Thoracic aorta (tissue), 2 donors: ENCODE measurements at regions not wholly inside any gene's neighbourhood (a gene's known extent, or its start where the extent isn't known, plus 50 kb on each side); places are given as distances from the start of the nearest gene placed in this dataset.

Source experiments
- ATAC-seq: fragments of 150-250 bp; one replicate; pipeline ENCODE4 v1.8.0; 2017; ENCODE audit warnings: low read depth; ENCODE audit not compliant: insufficient number of reproducible peaks, low FRiP score
- DNase-seq: peaks from one replicate; pipeline ENCODE4 v3.0.0-alpha.2; 2020; ENCODE audit warnings: low spot score
- H3K27ac ChIP-seq, 2 donors: fragments of 200-600 bp; sonication (generic); 1 replicate in 1 of 2; 2 replicates in 1 of 2; pipeline ENCODE4 v1.5.1; 2016; ENCODE audit warnings: mild to moderate bottlenecking in 2 of 2, moderate library complexity in 2 of 2
- H3K27me3 ChIP-seq: fragments of 200-600 bp; sonication (generic); replicated peaks from 2 replicates; pipeline ENCODE4 v1.6.0; 2016; ENCODE audit warnings: mild to moderate bottlenecking; ENCODE audit not compliant: insufficient read depth
- H3K36me3 ChIP-seq: fragments of 200-600 bp; sonication (generic); one replicate; pipeline ENCODE4 v1.5.1; 2016
- H3K4me1 ChIP-seq, 2 donors: fragments of 200-600 bp; sonication (generic); 1 replicate in 1 of 2; 2 replicates in 1 of 2; pipeline versions ENCODE4 v1.5.1 to v1.6.0; 2016; ENCODE audit warnings: low read depth in 2 of 2, mild to moderate bottlenecking in 1 of 2; ENCODE audit not compliant: control insufficient read depth in 1 of 2
- H3K4me3 ChIP-seq: fragments of 200-600 bp; sonication (generic); 2 replicates; pipeline ENCODE4 v1.5.1; 2016; ENCODE audit warnings: mild to moderate bottlenecking
- H3K9me3 ChIP-seq: fragments of 200-600 bp; sonication (generic); 2 replicates; pipeline ENCODE4 v1.5.1; 2016
- TF ChIP-seq, protein P1 (sequence below): fragments of 200-600 bp; sonication (generic); IDR thresholded peaks from one replicate; pipeline ENCODE4 v1.5.1; 2019; ENCODE audit warnings: antibody characterized with exemption

DNA sequence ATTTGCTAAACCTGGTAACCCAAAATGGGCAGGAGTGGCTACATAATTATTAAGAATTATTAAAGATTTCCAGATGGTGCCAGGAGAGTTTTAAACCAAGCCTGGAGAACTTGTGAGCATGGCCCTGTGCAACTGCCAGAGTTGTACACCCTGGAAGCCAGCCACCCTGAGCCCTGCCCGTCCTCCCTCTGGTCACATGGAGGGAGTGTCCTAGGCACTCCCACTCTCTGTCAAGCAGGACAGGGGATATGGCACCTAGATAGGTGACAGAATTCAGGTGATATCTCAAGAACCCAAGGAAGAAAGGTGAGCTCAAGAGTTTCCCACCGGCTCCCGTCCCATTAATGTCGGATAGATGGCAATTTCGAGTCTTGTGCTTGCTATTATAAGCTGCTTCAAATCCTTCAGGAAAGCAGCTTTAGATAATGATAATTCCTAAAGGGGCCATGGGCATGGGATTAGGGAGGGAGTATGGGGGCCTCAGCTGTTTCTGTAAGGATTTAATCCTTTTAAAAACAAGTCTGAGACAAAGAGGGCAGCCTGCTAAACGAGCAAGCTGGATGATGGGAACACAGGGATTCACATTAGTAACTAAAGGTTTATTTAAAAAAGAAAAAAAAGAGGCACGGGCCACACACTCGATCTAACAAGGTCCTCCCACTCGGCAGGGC is 169.1 kb downstream of the BMP7 start:
- TF ChIP-seq, protein P1, sequence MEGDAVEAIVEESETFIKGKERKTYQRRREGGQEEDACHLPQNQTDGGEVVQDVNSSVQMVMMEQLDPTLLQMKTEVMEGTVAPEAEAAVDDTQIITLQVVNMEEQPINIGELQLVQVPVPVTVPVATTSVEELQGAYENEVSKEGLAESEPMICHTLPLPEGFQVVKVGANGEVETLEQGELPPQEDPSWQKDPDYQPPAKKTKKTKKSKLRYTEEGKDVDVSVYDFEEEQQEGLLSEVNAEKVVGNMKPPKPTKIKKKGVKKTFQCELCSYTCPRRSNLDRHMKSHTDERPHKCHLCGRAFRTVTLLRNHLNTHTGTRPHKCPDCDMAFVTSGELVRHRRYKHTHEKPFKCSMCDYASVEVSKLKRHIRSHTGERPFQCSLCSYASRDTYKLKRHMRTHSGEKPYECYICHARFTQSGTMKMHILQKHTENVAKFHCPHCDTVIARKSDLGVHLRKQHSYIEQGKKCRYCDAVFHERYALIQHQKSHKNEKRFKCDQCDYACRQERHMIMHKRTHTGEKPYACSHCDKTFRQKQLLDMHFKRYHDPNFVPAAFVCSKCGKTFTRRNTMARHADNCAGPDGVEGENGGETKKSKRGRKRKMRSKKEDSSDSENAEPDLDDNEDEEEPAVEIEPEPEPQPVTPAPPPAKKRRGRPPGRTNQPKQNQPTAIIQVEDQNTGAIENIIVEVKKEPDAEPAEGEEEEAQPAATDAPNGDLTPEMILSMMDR, result no peak
- Histone ChIP-seq H3K27me3 (no peaks in the 10 kb centered on the region), H3K9me3 (no peaks in the 10 kb centered on the region), H3K4me3 (no peak overlapping the region), H3K4me1 (no peaks in the 10 kb centered on the region), H3K27ac (no peak overlapping the region), H3K36me3 (no peaks in the 10 kb centered on the region)
- DNase-seq, result no peak
- ATAC-seq, result no peak

DNA sequence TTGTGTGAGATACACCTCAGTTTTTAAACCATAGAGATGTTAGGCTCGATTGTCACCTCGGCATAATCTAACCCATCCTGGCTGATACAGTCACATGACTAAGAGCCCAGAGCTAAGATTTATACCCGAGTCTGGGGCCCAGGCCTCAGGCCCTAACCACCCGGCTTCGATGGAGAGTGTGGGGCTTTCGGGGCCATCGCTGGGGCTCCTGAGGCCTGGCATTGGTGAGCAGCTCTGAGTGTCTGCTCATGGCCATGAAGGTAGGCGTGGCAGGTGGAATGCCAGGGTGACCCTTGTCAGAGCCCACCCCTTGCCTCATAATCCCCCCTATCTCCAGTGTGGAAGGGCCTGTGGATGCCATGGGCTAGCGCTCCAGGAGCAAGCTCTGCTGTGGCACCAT is 164.3 kb downstream of the BMP7 start:
- no peak overlapping the region for H3K27ac ChIP-seq
- H3K4me1 ChIP-seq, result no peaks in the 10 kb centered on the region
- DNase-seq (no peak), ATAC-seq (no peak)
- no peaks in the 10 kb centered on the region for H3K9me3 ChIP-seq
- no peaks in the 10 kb centered on the region for H3K27me3 ChIP-seq
- TF ChIP-seq, protein P1, result no peak
- no peak overlapping the region for H3K4me3 ChIP-seq
- H3K36me3 ChIP-seq, result no peaks in the 10 kb centered on the region

DNA sequence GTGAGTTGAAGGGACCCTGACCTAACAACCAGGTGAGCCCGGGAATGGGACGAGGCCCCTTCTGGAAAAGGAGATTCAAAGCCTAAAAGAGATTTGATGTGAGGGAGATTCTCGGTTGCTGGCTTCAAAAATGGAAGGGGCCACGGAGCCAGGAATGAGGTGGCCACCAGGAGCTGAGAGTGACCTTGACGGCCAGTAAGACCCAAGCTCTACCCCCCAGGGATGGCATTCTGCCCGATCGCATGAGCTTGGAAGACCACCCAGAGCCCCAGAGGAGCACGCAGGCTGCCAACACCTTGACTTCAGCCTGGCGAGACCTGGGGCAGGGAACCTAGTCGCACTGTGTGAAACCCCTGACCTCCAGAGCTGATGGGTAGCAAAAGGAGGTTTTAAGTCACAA is 163.9 kb downstream of the BMP7 start:
- Histone ChIP-seq H3K27ac (no peak overlapping the region), H3K4me1 (no peaks in the 10 kb centered on the region), H3K4me3 (no peak overlapping the region), H3K9me3 (no peaks in the 10 kb centered on the region), H3K27me3 (no peaks in the 10 kb centered on the region), H3K36me3 (no peaks in the 10 kb centered on the region)
- ATAC-seq, result no peak
- no peak for DNase-seq
- TF ChIP-seq, protein P1, result no peak

DNA sequence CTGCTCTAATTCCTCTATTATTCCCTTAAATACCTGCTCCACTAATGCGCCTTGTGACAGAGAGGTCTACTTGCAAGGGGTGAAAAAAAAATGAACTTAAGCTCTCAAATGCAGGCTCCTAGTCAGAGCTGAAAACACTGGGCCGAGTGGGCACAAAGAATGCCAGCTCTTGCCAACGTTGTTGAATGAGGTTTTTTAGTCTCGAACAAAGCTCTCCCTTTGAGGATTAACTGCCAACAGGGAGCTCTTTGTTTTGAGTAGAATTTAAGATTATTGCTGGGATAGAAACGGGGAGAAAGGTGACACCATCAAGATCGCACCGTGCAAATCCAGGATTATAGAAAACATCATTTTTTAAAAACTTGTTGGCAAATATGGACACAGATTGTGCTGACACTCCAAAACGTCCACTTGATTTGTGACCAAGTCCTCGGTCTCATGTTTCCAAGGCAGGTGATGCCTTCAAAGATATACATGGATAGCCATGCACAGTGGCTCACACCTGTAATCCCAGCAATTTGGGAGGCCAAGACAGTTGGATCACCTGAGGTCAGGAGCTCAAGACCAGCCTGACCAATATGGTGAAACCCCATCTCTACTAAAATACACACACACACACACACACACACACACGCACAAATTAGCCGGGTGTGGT is 163.2 kb downstream of the BMP7 start:
- TF ChIP-seq, protein P1, result no peak
- ATAC-seq (no peak), DNase-seq (no peak)
- Histone ChIP-seq H3K9me3 (no peaks in the 10 kb centered on the region), H3K27ac (no peak overlapping the region), H3K4me3 (no peak overlapping the region), H3K36me3 (no peaks in the 10 kb centered on the region), H3K27me3 (no peaks in the 10 kb centered on the region), H3K4me1 (no peaks in the 10 kb centered on the region)

DNA sequence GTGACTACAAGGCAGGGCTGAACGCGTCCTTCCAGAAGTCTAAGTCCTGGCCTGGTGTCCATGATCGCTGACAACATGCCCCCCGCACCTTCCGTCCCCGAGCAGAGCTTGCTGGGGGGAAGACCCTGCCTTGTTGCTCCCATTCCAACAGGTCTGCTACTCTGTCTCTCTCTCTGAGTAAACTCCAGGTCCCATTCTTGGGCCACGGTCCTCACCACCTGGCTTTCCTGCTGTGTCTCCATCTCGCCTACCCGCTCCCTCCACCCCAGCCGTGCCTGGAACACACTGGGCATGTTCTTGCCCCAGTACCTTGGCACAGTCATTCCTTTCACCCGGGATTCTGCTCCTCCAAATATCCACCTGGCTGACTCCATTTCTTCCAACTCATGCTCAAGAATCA is 162.3 kb downstream of the BMP7 start:
- DNase-seq (no peak), ATAC-seq (no peak)
- Histone ChIP-seq H3K27me3 (no peaks in the 10 kb centered on the region), H3K9me3 (no peaks in the 10 kb centered on the region), H3K4me3 (no peak overlapping the region), H3K4me1 (no peaks in the 10 kb centered on the region), H3K27ac (no peak overlapping the region), H3K36me3 (no peaks in the 10 kb centered on the region)
- TF ChIP-seq, protein P1, result no peak
